ENCODE measurements at regions not wholly inside any gene's neighbourhood (a gene's known extent, or its start where the extent isn't known, plus 50 kb on each side); places are given as distances from the start of the nearest gene placed in this dataset.

DNA sequence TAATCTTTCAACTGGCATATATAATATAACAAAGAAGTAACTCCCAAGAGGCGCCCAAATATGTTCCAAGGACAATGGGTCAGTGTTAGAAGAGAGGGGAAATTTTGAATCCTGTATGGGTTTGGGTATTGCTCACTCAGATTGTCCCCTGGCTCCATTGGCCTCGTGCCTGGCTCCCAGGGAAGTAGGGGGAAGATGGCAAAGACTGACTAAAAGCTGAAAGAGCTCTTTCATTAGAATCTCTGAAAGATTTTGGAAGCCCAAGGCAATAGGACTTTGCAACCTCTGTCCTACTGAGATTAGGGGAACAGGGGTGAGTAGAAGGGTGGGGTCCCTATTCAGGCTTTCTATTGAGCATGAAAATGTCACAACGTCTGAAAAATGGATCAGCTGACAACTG, 1272.8 kb upstream of the ZEB2 start:
- TF ChIP-seq CTCF (IDR thresholded peaks at IDR 0.05 in 2 of 3, conservative IDR thresholded peaks at IDR 0.05 in 1 of 3; ENCODE audit: borderline replicate concordance in 1 of 3, insufficient read depth in 1 of 3, low read depth in 2 of 3, low read length in 2 of 3): no peak
- TF ChIP-seq CEBPB (IDR thresholded peaks at IDR 0.05; ENCODE audit: low read depth): no peak
- no peak for TF ChIP-seq RAD21 (IDR thresholded peaks at IDR 0.05; ENCODE audit: low read depth)
- TF ChIP-seq JUND (IDR thresholded peaks at IDR 0.05): no peak
- no peak for TF ChIP-seq REST (IDR thresholded peaks at IDR 0.05; ENCODE audit: low read depth)
- no peak for TF ChIP-seq POLR2A (IDR thresholded peaks at IDR 0.05; ENCODE audit: borderline replicate concordance, extremely low read depth, insufficient read depth, insufficient read length)
- no peak for TF ChIP-seq EZH2 (IDR thresholded peaks at IDR 0.05)
- no peak for TF ChIP-seq POLR2AphosphoS5 (IDR thresholded peaks at IDR 0.05; ENCODE audit: low read depth, low read length)
- TF ChIP-seq EZH2phosphoT487 (IDR thresholded peaks at IDR 0.05; ENCODE audit: borderline replicate concordance): no peak
